DMS53 treated with DMSO at 0.1 percent for 48 hours (cell line): ENCODE measurements at regions not wholly inside any gene's neighbourhood (a gene's known extent, or its start where the extent isn't known, plus 50 kb on each side); places are given as distances from the start of the nearest gene placed in this dataset.
"Not testable (repeated sequence)": the region's sequence is repeated elsewhere in the genome, so short reads cannot be mapped to it uniquely, and the experiment has no call there.

Experiments used
- DNase-seq: peaks from one replicate; lab custom pipeline; 2025; ENCODE audit not compliant: unreplicated experiment; lab: John Stamatoyannopoulos, UW

DNA sequence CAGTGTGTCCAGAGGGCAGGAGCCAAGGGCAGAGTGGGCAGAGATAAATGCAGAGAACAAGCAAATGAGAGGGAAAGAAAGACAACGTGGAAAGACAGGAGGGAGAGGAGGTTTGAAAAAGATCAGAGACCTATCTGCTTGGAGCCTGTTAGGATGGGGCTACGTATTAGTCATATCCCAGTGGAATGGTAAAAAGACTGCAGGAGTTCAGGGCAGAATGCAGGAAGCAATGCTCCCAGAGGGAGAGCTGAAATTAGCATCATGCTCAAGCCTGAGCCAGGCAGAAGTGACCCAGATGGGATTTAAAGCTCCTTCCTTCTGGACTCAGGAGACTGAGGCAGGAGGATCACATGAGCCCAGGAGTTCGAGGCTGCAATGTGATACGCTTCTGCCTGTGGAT is 261.3 kb upstream of the CHRM3 start:
- no peak for DNase-seq

DNA sequence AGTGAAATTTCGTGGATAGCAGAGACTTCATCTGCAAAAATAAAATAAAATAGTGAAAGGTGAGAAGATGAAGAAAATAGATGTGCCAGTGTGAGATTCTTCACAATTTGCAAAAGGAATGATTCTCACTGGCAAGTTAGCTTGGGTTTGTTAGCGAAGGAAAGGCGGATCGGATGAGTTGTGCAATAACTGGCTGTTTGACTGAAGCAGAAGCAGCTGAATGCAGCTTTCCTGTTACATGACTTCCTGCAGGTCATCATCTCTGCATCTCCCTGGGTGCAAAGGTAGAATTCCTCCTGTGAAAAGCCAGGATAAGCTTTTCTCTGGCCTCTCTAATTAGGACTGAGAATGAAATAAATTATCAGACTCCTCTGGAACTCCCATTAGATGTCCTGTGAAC is 263.1 kb upstream of the CHRM3 start:
- DNase-seq = peak; percentile 0

DNA sequence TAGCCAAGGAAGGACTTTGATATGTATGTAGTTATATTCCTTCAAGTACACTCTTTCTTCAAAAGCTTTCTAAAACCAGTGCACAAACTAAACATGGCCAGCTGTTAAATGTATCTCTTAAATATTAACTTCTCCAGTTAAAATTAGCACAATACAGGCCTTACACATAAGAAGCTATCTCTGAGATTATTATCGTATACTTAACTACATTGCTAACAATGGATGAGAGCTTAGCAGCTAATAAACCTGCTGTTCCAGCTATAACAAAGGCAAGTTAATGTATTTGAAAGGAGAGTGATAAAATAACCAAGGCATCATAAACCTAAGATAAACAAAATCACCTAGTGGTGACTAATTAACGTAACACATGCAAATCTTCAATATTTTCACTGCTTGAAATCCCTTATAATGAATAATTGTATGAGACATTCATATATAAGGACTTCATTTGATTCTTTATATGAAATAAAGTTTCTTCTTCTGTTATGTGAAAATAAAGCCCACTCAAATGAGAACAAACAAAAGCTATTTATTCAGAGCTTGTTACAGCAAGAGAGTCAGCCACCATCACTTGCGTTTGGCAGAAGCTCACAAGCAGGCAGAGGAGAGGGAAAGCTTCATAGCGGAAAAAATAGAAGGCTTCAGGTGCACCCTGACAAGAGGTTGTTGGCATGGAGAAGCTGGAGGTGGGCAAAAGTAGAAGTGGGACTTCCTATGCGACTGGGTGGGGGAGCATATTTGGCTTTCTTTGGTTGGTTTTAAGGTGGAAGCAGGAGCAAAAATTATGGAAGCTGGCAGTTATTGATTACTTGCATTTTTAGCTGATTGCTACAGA is 274.1 kb upstream of the CHRM3 start:
- DNase-seq = no peak

DNA sequence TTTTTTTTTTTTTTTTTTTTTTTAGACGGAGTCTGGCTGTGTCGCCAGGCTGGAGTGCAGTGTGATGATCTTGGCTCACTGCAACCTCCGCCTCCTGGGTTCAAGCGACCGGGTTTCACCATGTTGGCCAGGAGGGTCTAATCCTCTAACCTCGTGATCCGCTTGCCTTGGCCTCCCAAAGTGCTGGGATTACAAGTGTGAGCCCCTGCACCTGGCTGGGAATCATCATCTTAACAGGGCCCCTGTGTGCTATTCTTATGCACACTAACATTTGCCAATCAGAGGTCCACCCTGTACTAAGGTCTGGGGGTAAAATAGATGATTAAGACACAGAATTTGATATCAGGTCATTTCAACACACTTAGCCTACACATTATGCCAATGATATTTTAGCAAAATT is 278.7 kb upstream of the CHRM3 start:
- no peak for DNase-seq

DNA sequence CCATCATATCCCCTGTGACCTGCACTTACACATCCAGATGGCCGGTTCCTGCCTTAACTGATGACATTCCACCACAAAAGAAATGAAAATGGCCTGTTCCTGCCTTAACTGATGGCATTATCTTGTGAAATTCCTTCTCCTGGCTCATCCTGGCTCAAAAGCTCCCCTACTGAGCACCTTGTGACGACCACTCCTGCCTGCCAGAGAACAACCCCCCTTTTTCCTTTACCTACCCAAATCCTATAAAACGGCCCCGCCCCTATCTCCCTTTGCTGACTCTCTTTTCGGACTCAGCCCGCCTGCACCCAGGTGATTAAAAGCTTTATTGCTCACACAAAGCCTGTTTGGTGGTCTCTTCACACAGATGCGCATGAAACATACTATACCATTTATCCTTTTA is 279.7 kb upstream of the CHRM3 start:
- DNase-seq = not testable (repeated sequence)

DNA sequence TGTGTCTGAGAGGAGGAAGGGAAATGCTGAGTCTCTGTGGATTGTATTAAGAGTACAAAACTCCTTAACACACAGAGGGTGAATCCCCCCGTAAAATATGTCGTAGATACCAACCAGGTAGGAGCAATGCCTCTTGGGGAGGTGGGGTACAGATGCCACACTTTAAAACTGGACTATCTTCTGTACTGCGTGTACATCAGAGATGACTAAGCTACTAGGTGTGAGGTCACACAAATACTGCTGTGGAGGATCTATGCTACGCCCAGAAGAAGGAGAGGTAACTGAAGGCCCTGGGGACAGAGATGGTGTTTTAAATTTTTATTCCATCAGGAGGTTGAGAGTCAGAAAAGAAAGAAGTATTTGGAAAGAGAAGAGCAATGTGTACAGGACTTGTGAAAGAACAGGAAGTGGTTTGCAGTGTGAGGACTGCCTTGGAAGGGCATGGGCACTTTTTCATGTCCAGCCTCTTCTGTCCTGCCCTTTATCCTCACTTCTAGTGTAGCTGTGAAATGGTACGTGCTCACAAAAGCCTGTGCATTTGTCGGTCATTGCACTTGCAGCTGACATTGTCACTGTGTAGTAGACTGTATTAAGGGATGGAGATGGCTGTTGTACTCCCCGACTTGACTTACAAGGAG is 287.8 kb upstream of the CHRM3 start:
- DNase-seq = no peak

DNA sequence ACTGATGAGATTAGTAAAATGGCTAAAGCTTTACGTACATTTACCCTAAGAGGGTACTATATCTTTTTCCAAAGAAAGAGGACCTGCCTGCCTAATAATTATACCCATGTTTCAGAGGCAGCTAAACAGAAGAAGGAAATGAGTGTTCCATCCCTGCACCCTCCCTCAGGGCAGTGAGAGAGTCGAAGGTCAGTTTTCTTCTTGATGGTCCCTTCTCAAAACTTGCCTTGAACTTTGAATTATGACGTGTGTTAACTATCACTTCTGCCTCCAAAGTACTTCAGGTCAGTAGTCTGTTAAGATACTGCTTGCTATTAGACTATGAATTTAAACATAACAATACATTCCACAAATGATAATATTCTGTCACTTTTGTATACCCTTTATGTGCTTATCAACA is 294.8 kb upstream of the CHRM3 start:
- no peak for DNase-seq

DNA sequence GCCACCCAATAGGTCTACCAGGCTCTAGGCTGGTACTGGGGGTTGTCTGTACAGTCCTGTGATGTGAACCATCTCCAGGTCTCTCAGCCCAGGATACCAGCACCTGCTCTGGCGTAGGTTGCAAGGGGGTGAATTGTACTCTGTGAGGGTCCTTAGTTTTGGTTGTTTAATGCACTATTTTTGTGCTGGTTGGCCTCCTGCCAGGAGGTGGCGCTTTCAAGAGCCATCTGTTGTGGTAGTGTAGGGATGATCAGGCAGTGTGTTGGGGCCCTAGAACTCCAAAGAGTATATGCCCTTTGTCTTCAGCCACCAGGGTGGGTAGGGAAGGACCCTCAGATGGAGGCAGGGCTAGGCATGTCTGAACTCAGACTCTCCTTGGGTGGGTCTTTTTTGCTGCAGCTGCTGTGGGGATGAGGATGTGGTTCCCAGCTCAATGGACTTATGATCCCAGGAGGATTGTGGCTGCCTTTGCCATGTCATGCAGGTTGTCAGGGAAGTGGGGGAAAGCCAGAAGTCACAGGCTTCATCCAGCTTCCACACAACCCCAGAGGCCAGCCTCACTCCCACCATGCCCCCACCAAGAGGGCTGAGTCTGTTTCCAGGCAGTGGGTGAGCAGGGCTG is 301.8 kb upstream of the CHRM3 start:
- no peak for DNase-seq

DNA sequence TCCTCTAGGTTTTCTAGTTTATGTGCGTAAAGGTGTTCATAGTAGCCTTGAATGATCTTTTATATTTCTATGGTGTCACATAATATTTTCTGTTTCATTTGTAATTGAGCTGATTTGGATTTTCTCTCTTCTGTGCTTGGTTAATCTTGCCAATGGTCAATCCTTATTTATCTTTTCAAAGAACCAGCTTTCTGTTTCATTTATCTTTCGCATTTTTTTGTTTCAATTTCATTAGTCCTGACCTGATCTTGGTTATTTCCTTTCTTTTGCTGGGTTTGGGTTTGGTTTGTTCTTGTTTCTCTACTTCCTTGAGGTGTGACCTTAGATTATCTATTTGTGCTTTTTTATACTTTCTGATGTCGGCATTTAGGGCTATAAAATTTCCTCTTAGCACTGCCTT is 304.4 kb upstream of the CHRM3 start:
- DNase-seq = not testable (repeated sequence)

DNA sequence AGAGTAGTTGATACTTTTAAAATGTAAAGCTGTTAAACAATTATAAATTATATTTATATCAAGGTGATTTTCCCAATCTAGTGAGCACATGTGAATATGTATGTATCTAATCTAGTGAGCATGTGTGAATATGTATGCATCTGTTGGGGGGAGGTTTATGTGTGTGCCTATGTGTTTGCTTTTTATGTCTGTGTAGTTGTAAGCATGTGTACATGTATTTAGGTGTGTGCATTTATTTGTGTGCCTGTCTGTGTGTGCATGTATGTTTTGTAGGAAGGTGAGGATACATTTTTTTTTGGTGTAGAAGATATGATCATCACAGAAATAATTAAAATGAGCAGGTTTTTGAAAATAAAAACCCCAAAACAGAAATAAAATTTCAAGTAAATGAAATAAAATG is 318.9 kb upstream of the CHRM3 start:
- DNase-seq = no peak

DNA sequence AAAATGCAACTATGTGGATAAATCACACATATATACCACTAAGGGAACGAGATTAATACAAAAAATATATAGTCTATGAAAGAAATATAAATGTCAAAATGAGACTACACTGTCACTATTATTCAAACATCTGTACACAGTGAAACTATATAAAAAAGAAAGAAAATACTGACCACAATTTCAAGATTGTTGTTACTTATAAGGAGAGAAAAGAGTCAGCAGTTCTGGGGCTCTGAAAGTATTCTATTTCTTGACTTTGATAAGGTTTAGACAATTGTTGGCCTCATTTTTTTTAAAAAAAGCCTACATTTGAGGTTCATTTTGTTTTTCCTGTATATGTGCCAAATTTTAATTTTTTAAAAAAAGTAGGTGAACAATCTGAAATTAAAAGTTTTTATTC is 319.3 kb upstream of the CHRM3 start:
- DNase-seq = no peak

DNA sequence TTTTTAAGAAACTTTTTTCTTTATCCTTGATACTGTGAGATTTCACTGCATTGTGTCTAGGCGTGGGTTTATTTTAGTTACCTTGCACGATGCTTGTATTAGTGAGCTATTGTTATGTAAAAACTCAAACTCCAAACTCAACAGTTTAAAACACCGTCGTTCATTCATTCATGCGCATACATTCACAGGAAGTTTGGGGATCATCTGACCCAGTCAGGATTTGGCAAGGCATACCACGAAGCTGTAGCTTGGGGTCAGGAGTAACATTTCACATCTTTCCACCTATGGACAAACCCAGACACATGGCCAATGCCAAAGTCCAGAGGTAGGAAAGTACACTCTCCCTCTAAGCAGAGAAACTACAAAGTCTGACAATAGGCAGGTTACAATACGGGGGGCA is 324.6 kb upstream of the CHRM3 start:
- DNase-seq = no peak

DNA sequence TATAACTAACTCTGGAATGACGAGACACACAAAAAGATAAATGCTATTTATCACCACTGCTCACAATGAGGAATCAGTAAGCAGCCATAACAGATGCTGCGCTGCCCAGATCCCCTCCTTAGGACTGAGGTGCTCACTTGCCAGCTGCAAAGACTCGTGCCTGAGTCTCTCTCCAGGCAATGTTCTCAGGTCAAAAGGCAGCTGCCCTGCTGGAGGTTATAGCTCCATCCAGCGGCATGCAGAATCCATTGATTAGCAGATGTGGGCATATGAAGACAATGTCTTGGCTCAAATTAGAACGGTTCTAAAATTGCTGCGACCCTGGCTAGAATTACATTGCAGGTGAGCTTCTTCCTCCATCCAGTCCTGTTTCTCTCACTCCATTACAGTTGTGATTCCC is 328.2 kb upstream of the CHRM3 start:
- DNase-seq = no peak

DNA sequence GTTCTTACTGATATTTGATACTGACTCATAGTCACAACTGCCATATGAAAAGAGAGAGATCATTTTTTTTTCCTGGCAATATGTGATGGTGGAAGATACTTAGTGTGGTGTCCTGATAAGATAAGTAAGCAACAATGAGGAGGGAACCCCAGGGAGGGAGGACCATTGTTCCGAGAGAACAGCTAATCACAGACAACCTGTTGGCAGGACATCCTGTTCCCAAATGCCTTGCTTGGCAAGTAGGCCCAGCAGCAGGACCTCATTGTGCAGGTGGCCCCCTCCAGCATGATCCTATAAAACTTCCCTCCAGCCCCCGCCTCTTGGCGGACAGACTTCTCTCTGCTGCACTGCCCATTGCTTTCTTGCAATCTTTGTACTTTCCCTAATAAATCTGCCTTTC is 329.4 kb upstream of the CHRM3 start:
- DNase-seq = no peak

DNA sequence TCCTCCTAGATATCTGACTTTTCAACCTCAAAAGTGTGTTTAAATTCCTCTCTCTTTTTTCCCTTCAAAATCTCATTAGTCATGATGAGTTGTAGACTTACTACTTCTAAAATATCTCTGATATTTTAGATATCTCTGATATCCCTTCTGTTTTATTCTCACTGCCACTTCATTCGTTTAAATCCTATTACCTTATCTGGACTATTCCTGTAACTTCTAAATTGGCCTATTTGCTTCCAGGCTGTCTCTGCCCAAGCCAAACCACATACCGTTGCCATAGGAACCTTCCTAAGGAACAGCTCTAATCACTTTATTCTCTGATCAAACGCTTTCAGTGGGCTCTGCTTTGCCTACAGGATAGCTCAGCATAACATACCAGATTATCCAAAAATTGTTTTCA is 333.1 kb upstream of the CHRM3 start:
- no peak for DNase-seq

DNA sequence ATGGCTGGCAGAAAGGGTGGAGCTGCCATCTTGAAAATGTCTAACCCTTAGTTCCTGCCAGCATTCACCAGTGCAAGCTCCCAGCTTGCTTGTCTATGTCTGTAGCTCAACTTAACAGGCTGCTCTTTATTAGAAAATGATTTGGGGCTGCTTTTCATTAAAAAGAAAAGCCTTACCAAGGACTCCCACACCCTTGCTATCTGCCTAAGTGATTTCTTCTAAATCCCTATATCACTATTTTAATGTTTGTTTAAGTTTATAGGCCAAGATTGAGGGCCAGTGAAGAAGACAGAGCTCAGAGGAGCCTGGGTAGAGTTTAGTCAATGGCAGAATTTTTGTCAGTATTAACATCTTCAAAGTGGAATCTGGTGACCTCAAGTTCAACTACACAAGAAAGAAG is 336.8 kb upstream of the CHRM3 start:
- DNase-seq = no peak

DNA sequence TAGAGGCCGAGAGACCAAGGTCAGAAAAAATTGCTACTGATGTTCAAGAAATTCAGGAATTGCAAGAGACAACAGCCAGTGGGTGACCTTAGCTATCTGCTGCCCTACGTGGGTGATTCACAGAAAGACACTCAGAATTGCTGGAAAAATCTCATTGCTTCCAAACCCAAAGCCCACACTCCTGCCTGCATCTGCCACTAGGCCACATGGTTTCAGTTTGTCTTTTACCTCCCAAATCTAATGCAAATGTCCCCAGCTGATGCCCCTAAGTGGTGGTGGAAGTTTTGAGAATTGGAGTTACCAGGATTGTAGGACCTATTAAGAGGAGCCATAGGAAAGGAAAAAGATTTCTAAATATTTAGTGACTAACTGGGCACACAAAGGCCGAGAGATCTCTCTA is 341.5 kb upstream of the CHRM3 start:
- DNase-seq = no peak

DNA sequence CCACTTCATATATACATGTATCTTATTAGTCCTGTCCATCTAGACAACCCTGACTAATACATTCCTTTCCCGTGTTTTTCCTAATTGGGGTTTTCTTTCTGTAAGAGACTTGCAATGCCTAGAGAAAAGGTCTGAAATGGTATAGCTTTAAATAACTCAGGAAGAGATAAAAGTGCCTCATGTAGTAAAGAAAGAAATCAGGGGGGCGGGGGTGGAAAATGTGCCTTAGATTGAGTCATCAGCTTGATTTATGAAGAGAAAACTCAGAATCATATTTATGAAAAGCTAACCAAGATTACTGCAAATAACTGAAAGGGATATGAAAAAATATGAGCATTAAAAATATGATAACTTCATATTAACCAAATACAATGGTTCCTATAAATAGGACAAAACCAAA is 345.8 kb upstream of the CHRM3 start:
- no peak for DNase-seq

DNA sequence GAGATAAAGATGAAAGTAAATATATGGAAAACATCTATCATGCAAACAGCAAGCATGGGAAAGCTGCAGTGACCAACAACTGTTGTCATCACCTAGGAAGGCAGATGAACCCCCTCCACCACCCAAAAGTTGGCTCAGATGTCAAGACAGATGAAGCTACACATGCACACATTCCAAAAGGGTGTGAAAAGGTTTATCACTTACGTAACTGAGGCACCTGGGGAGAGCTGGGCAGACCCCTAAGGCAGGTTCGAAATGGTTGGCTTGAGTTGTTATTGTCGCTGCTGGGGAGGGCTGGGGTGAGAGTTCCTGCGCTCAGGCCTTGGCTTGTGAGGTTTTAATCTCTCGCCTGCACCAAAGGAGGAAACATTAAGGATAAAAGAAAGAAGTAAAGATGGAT is 355.1 kb upstream of the CHRM3 start:
- DNase-seq = no peak

DNA sequence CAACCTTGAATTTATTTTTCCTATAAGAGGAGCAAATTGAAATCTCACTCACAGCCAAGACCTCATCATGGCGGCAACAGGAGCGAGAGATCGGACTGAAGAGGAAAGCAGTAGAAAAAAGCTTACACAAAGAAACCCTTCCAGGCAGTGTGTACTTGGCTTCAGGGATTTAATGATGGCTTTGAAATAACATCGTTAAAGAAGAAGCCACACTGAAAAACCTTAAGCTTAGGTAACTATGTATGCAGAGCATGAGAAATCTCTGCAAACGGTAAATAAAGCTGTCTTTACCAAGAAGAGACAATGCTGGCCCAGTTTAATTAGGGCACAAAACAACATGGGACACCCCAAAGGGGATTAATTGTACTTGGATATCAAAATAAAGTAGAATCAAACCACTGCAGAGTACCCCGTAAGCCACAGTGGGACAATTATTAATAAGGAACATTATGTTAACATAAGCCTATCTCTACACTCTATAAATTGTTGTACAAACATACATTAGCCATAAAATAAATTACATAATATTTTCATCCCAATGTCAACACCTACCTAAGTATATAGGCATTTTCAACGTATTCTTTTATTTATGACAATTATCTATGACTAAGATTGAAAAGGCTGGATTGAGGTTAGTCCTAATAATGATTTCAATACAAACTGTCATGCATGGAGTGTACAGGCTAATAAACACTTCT is 360.2 kb upstream of the CHRM3 start:
- no peak for DNase-seq

DNA sequence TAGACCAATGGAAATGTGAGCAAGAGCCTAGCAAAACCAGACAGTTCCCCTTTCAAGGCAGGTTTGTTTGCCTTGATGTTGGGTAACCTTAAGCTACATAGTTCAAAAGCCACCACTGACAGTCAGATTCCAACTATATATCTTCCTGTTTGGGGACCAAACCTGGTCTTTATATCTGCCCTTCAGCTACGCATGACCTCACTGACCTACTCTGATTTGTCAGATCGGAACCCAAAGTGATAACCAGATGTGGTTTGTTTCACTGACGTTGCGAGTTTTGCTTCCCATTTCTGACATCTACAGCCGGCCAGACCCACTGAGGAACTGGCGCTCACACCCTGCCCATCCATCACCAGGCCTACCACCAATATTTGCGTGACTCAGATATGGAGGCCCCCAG is 361.1 kb upstream of the CHRM3 start:
- no peak for DNase-seq
